HCT116 (cell line): ENCODE measurements at regions not wholly inside any gene's neighbourhood (a gene's known extent, or its start where the extent isn't known, plus 50 kb on each side); places are given as distances from the start of the nearest gene placed in this dataset.

Experiments
- ATAC-seq: fragments of 200-7000 bp; cut with Tn5 transposase; 2 replicates; pipeline ENCODE4 v1.9.1; 2020; ENCODE audit warnings: mild to moderate bottlenecking, moderate library complexity
- BruUV-seq: library from RNA; stranded (reverse); fragments of 400-500 nt; replicated peaks from 2 replicates; lab custom pipeline; 2021; lab: Mats Ljungman, UMichigan
- CTCF ChIA-PET: fragments of 300-600 bp; sonication (Branson Sonifier 250); formaldehyde crosslinking; loops from one replicate; lab custom pipeline; 2021; ENCODE audit warnings: antibody characterized with exemption; lab: Charles Lee
- POLR2A ChIA-PET: fragments of 300-600, 350-600 bp; sonication (Branson Sonifier 250); formaldehyde crosslinking; loops from one replicate; lab custom pipeline; 2021; ENCODE audit warnings: antibody characterized with exemption; lab: Charles Lee
- RAD21 ChIA-PET, 2 experiments: fragments of 300-600 bp; sonication (Branson Sonifier 250); formaldehyde crosslinking; loops; one replicate each; lab custom pipeline; 2023; ENCODE audit warnings: low total read pairs in 2 of 2; ENCODE audit not compliant: uncharacterized antibody in 2 of 2, unreplicated experiment in 2 of 2, low non-redundant PET in 1 of 2; lab: Charles Lee
- DNase-seq: peaks from one replicate; pipeline ENCODE4 v3.0.0-alpha.2; 2010; ENCODE audit warnings: low read depth, low spot score
- H2AFZ ChIP-seq: fragments of 200-600 bp; shearing (Covaris generic), sonication (generic); 2 replicates; pipeline ENCODE4 v1.6.1; 2017; ENCODE audit warnings: low read depth, mixed run types, mixed read lengths, antibody characterized with exemption, low read length; ENCODE audit not compliant: poor library complexity, severe bottlenecking
- H3K27ac ChIP-seq: 2 replicates; pipeline ENCODE4 v1.5.1; 2012; ENCODE audit warnings: low read depth, low read length
- H3K27me3 ChIP-seq: fragments of 200-600 bp; sonication (generic); 2 replicates; pipeline ENCODE4 v1.6.1; 2016; ENCODE audit warnings: mixed run types, low read length, mixed read lengths; ENCODE audit not compliant: insufficient read depth
- H3K36me3 ChIP-seq, 2 experiments: fragments of 200-500 bp in 1 of 2; fragments of 200-600 bp in 1 of 2; sonication (Bioruptor generic) in 1 of 2; sonication (generic) in 1 of 2; 2 replicates each; pipeline versions ENCODE4 v1.5.1 to v1.6.1; 2014 to 2016; ENCODE audit warnings: low read length in 2 of 2, inconsistent platforms in 1 of 2, mixed read lengths in 1 of 2, mixed run types in 1 of 2; ENCODE audit not compliant: insufficient read depth in 2 of 2, control insufficient read depth in 1 of 2
- H3K4me1 ChIP-seq, 2 experiments: fragments of 200-600 bp in 1 of 2; sonication (generic) in 1 of 2; 2 replicates each; pipeline versions ENCODE4 v1.5.1 to v1.6.1; 2012 to 2017; ENCODE audit warnings: low read length in 2 of 2, inconsistent platforms in 1 of 2, mild to moderate bottlenecking in 1 of 2, mixed read lengths in 1 of 2, mixed run types in 1 of 2, moderate library complexity in 1 of 2; ENCODE audit not compliant: insufficient read depth in 2 of 2, control insufficient read depth in 1 of 2
- H3K4me2 ChIP-seq: fragments of 200-600 bp; sonication (generic); 2 replicates; pipeline ENCODE4 v1.6.1; 2017; ENCODE audit warnings: mixed run types, low read length, mixed read lengths
- H3K4me3 ChIP-seq, 2 experiments: fragments of 200-600 bp in 1 of 2; sonication (generic) in 1 of 2; replicated peaks in 1 of 2; 2 replicates each; pipeline ENCODE4 v1.5.1; 2011 to 2016; ENCODE audit warnings: low read length in 2 of 2, control low read depth in 1 of 2, low read depth in 1 of 2, mild to moderate bottlenecking in 1 of 2, mixed read lengths in 1 of 2, mixed run types in 1 of 2
- H3K79me2 ChIP-seq: fragments of 200-600 bp; sonication (generic); 2 replicates; pipeline ENCODE4 v1.6.1; 2017; ENCODE audit warnings: mild to moderate bottlenecking, mixed run types, low read length, moderate library complexity, mixed read lengths; ENCODE audit not compliant: insufficient read depth
- H3K9ac ChIP-seq: fragments of 200-600 bp; sonication (generic); 2 replicates; pipeline ENCODE4 v1.6.1; 2016; ENCODE audit warnings: low read length, mixed read lengths
- H3K9me2 ChIP-seq: fragments of 200-600 bp; sonication (generic), shearing (Covaris generic); 2 replicates; pipeline ENCODE4 v1.6.1; 2017; ENCODE audit warnings: mixed run types, mild to moderate bottlenecking, moderate library complexity; ENCODE audit not compliant: insufficient read depth
- H3K9me3 ChIP-seq, 2 experiments: fragments of 200-500 bp in 1 of 2; fragments of 200-600 bp in 1 of 2; sonication (Bioruptor generic) in 1 of 2; sonication (generic) in 1 of 2; 2 replicates each; pipeline ENCODE4 v1.6.1; 2014 to 2017; ENCODE audit warnings: low read length in 2 of 2, mixed read lengths in 2 of 2, inconsistent platforms in 1 of 2, low read depth in 1 of 2, mild to moderate bottlenecking in 1 of 2, mixed run types in 1 of 2, moderate library complexity in 1 of 2; ENCODE audit not compliant: control insufficient read depth in 1 of 2, insufficient read depth in 1 of 2
- H4K20me1 ChIP-seq: fragments of 200-600 bp; sonication (generic), shearing (Covaris generic); 2 replicates; pipeline ENCODE4 v1.6.1; 2017; ENCODE audit warnings: mixed run types, mild to moderate bottlenecking, moderate library complexity; ENCODE audit not compliant: insufficient read depth
- REST ChIP-seq: IDR thresholded peaks from 2 replicates; pipeline ENCODE4 v1.6.1; 2012; ENCODE audit warnings: low read depth
- SRF ChIP-seq: IDR thresholded peaks from 2 replicates; pipeline ENCODE4 v1.6.1; 2012; ENCODE audit warnings: low read depth
- ZBTB33 ChIP-seq: IDR thresholded peaks from 2 replicates; pipeline ENCODE4 v1.6.1; 2011; ENCODE audit warnings: mild to moderate bottlenecking, low read length, moderate library complexity; ENCODE audit not compliant: insufficient replicate concordance; ENCODE audit errors: extremely low read depth
- intact Hi-C: fragments of 100-400 bp; cut with micrococcal nuclease; formaldehyde crosslinking; loops from 2 replicates; pipeline ENCODE4 v1.10.0; 2022

GRCh38 chr1:69180358-69180757, 387.4 kb upstream of the LRRC7 start:
- ATAC-seq (no peak), DNase-seq (no peak)
- intact Hi-C loops, result no loop called here
- Histone ChIP-seq H3K9me3 (no peaks in the 10 kb centered on the region), H3K9me2 (no peaks in the 10 kb centered on the region), H3K9ac (no peak overlapping the region), H3K79me2 (no peaks in the 10 kb centered on the region), H3K27me3 (no peaks in the 10 kb centered on the region), H3K27ac (no peak overlapping the region), H4K20me1 (no peaks in the 10 kb centered on the region), H3K4me3 (no peak overlapping the region), H3K4me2 (no peak overlapping the region), H2AFZ (no peak overlapping the region), H3K36me3 (no peaks in the 10 kb centered on the region), H3K4me1 (no peaks in the 10 kb centered on the region)
- RAD21 ChIA-PET, result no interaction called here
- no peak for TF ChIP-seq ZBTB33
- TF ChIP-seq REST, result no peak
- no peak for TF ChIP-seq SRF
- CTCF ChIA-PET, result no interaction called here
- POLR2A ChIA-PET, result no interaction called here
- no TSS peak for BruUV-seq
